Erythroblast (primary cell): ENCODE measurements at regions not wholly inside any gene's neighbourhood (a gene's known extent, or its start where the extent isn't known, plus 50 kb on each side); places are given as distances from the start of the nearest gene placed in this dataset.

Source experiments
- GATA1 ChIP-seq: IDR thresholded peaks from 2 replicates; pipeline ENCODE4 v1.6.1; 2011; ENCODE audit warnings: low read depth, mild to moderate bottlenecking, control low read depth, low read length, moderate library complexity
- POLR2A ChIP-seq: IDR thresholded peaks from 2 replicates; pipeline ENCODE4 v1.6.1; 2011; ENCODE audit warnings: mild to moderate bottlenecking, low read length

DNA sequence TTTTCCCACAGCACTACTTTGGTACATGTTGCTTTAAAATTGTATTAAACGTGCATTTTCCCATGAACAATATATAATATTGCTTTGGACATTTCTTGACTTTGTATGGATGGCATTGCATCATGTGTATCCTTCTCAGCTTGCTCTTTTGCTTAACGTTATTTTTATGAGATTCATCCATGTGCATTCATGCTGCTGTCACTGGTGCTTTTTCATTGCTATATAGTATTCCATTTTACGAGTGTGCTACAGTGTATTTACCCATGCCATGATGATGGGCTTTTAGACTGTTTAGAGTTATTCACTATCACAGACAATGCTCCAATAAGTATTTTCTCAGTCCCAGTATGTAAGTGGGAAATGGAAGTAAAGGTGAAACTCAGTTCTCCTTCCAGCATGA is 195.2 kb upstream of the COX10 start:
- TF ChIP-seq POLR2A = no peak
- no peak for TF ChIP-seq GATA1
